GM10248 (cell line): ENCODE measurements at regions not wholly inside any gene's neighbourhood (a gene's known extent, or its start where the extent isn't known, plus 50 kb on each side); places are given as distances from the start of the nearest gene placed in this dataset.

ENCODE experiments used
- CTCF ChIA-PET: fragments of 300-600 bp; sonication (Branson Sonifier 250); formaldehyde crosslinking; extraction: SDS; loops from one replicate; lab custom pipeline; 2021; ENCODE audit warnings: antibody characterized with exemption; lab: Yijun Ruan, JAX
- POLR2A ChIA-PET: fragments of 350-650 bp; sonication (Branson Sonifier 250); formaldehyde crosslinking; extraction: SDS; loops from one replicate; lab custom pipeline; 2020; ENCODE audit warnings: antibody characterized with exemption; lab: Yijun Ruan, JAX
- DNase-seq: peaks from one replicate; pipeline ENCODE4 v3.0.0; 2012; ENCODE audit errors: extremely low spot score
- TF ChIP-seq, protein P1 (sequence below): IDR thresholded peaks from 2 replicates; pipeline ENCODE4 v1.5.1; 2012; ENCODE audit warnings: mild to moderate bottlenecking, low read depth; ENCODE audit errors: extremely low read depth, missing control alignments, control extremely low read depth

DNA sequence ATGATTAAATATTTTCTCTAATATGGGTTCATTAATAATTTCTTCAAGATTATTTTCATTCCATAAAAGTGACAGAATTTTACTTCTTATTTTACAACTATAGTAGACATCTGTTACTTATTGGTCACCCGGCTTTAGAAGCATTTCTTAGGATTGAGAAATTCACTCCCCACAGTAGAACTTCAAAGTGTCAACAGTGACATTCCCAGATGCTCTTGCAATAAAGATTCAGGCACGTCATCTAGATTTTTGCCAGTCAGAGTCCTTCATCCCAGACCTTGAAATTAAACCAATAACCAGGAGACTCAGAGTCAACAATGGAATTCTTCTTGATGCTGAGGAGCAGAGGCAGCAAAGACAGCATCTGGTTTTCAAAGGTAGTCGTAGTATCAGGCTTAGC is 190.8 kb downstream of the VGLL3 start:
- POLR2A ChIA-PET = no interaction called here
- DNase-seq = no peak
- CTCF ChIA-PET = no interaction called here
- TF ChIP-seq, protein P1, sequence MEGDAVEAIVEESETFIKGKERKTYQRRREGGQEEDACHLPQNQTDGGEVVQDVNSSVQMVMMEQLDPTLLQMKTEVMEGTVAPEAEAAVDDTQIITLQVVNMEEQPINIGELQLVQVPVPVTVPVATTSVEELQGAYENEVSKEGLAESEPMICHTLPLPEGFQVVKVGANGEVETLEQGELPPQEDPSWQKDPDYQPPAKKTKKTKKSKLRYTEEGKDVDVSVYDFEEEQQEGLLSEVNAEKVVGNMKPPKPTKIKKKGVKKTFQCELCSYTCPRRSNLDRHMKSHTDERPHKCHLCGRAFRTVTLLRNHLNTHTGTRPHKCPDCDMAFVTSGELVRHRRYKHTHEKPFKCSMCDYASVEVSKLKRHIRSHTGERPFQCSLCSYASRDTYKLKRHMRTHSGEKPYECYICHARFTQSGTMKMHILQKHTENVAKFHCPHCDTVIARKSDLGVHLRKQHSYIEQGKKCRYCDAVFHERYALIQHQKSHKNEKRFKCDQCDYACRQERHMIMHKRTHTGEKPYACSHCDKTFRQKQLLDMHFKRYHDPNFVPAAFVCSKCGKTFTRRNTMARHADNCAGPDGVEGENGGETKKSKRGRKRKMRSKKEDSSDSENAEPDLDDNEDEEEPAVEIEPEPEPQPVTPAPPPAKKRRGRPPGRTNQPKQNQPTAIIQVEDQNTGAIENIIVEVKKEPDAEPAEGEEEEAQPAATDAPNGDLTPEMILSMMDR = no peak

DNA sequence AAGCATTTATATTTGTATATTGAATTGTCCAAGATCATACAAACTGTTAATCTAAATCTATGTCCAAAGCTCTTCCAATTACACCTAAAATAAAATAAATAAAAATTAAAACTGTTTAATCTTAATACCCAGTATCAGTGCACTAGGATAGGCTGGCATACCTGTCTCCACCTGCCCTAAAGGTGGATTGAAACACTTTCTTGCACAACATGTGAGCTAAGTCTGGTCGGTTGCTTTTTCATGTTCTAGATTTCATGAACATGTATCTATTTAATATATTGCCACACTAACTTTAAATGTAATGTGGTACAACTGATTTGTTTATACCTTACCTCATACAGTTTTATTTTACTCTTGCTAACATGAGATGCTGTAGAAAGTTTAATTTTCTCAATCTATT is 193.0 kb downstream of the VGLL3 start:
- CTCF ChIA-PET = interaction anchor here (0.9 to 1.5 kb wide), 3 partner anchors 9 to 19 kb away, joined by 3 read pairs; no protein-coding TSS in a partner anchor
- DNase-seq = no peak
- TF ChIP-seq, protein P1 = no peak
- POLR2A ChIA-PET = no interaction called here

DNA sequence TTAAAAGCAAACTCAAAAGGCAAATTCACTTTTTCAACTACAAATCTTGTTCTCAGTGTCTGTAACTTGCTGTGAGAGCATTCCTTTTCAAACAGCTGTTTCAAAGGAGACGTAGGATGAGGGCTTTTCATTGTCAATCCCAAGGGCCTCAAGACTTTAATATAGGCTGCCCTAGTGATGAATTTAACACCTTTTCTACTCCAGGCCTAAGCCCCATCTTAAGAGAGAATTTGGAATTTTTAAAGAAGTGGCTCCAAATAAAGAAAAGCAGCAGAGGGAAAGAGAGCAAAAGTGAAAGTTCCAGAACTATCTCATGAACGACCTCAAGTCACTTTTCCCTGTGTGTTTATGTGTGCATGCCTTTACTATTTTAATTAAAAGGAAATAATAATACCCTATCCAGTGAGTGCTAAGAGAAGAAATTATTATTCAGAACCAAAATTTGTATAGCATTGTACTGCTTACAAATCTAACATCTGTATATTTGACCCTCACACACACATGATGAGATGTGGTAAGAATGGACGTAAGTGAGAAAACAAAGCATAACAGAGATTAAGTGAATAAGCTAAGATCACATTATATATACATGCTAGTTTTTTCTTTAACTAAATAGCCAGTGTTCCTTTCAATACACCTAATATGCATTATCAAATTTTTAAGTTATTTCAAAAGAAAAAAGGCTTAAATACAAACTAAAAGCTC is 196.4 kb downstream of the VGLL3 start:
- TF ChIP-seq, protein P1 = no peak
- CTCF ChIA-PET = no interaction called here
- POLR2A ChIA-PET = no interaction called here
- no peak for DNase-seq

DNA sequence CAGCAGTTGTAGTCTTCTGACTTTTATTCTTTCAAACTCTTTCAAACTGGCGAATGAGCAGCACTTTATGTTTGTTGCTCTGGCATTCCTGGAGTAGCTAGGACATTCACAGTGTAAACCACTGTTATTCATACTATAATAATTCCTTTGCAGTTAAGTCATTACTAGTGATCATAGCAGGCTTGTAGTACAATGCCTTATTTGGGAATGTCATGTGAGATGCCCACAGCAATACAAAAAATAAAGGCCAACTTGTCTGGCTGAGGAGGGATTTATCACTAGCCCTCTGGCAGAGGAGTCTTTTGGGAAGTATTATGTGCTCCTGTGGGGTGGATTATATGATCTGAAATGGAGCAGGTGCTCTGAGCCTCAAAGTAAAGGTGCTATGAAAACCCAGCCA is 197.2 kb downstream of the VGLL3 start:
- POLR2A ChIA-PET = no interaction called here

GRCh38 chr3:86792316-86792715 is 198.6 kb downstream of the VGLL3 start:
- DNase-seq = no peak
- ChIA-PET POLR2A (no interaction called here), CTCF (no interaction called here)
- TF ChIP-seq, protein P1 = no peak

More for the DNA sequence above, 197.2 kb downstream of the VGLL3 start:
- DNase-seq = no peak
- CTCF ChIA-PET = no interaction called here
- TF ChIP-seq, protein P1 = no peak

- ChIA-PET CTCF (no interaction called here), POLR2A (no interaction called here)
- TF ChIP-seq, protein P1 = no peak
- no peak for DNase-seq
Measured at GRCh38 chr3:86790884-86791549, 199.9 kb downstream of the VGLL3 start.
